GM12878 (cell line): ENCODE measurements at regions not wholly inside any gene's neighbourhood (a gene's known extent, or its start where the extent isn't known, plus 50 kb on each side); places are given as distances from the start of the nearest gene placed in this dataset.
A peak's percentile ranks its signal among the peaks of the same experiment; 100 is the strongest.

Experiments used
- ATAC-seq: fragments of 200-7000 bp; cut with Tn5 transposase; 3 replicates; pipeline ENCODE4 v1.9.1; 2020; ENCODE audit warnings: mild to moderate bottlenecking, moderate library complexity
- BruUV-seq: library from RNA; stranded (reverse); fragments of 400-500 nt; replicated peaks from 2 replicates; lab custom pipeline; 2021; lab: Mats Ljungman, UMichigan
- CTCF ChIA-PET: fragments of 300-600 bp; sonication (Branson Sonifier 250); formaldehyde crosslinking; extraction: SDS; loops from one replicate; lab custom pipeline; 2021; ENCODE audit warnings: inconsistent platforms; lab: Yijun Ruan, JAX
- POLR2A ChIA-PET: fragments of 350-600 bp; formaldehyde crosslinking; extraction: SDS; loops from one replicate; lab custom pipeline; 2021; ENCODE audit warnings: inconsistent platforms; lab: Charles Lee
- RAD21 ChIA-PET: fragments of 300-600 bp; sonication (Branson Sonifier 250); formaldehyde crosslinking; loops from one replicate; lab custom pipeline; 2023; ENCODE audit warnings: antibody characterized with exemption; ENCODE audit not compliant: unreplicated experiment; lab: Charles Lee
- SMC1A ChIA-PET: fragments of 300-600 bp; sonication (Branson Sonifier 250); formaldehyde crosslinking; loops from one replicate; lab custom pipeline; 2023; ENCODE audit not compliant: unreplicated experiment, uncharacterized antibody; lab: Charles Lee
- DNase-seq: peaks from one replicate; pipeline ENCODE4 v3.0.0-alpha.2; 2011; ENCODE audit warnings: low read depth, low spot score
- FAIRE-seq: peaks from 3 replicates; lab custom pipeline; 2011; peaks lifted over from hg19 to GRCh38; lab: Jason Lieb, UNC
- H2AFZ ChIP-seq: 2 replicates; pipeline ENCODE4 v1.6.0; 2011; ENCODE audit warnings: low read depth, low read length, control low read depth; ENCODE audit not compliant: control insufficient read depth
- H3K27ac ChIP-seq: 2 replicates; pipeline ENCODE4 v1.5.1; 2011; ENCODE audit warnings: control low read depth; ENCODE audit not compliant: control insufficient read depth, insufficient read depth
- H3K27me3 ChIP-seq, 2 experiments: replicated peaks in 1 of 2; 2 replicates each; pipeline versions ENCODE4 v1.6.0 to v1.6.1; 2011; ENCODE audit warnings: low read length in 1 of 2; ENCODE audit not compliant: control insufficient read depth in 2 of 2, insufficient read depth in 2 of 2
- H3K36me3 ChIP-seq, 2 experiments: 2 replicates each; pipeline ENCODE4 v1.5.1; 2011; ENCODE audit warnings: low read length in 1 of 2; ENCODE audit not compliant: control insufficient read depth in 2 of 2, insufficient read depth in 2 of 2
- H3K4me1 ChIP-seq: 2 replicates; pipeline ENCODE4 v1.6.1; 2011; ENCODE audit warnings: mild to moderate bottlenecking, low read length, moderate library complexity, mixed read lengths; ENCODE audit not compliant: control insufficient read depth, insufficient read depth
- H3K4me2 ChIP-seq: 2 replicates; pipeline ENCODE4 v1.6.0; 2011; ENCODE audit warnings: control low read depth; ENCODE audit not compliant: control insufficient read depth, insufficient read depth
- H3K4me3 ChIP-seq: fragments of 200-600 bp; sonication (generic); 2 replicates; pipeline ENCODE4 v1.5.1; 2016
- H3K79me2 ChIP-seq: 2 replicates; pipeline ENCODE4 v1.6.0; 2011; ENCODE audit warnings: low read length; ENCODE audit not compliant: control insufficient read depth, insufficient read depth
- H3K9ac ChIP-seq: 2 replicates; pipeline ENCODE4 v1.8.0; 2011; ENCODE audit warnings: low read length, control low read depth, mixed read lengths; ENCODE audit not compliant: control insufficient read depth, insufficient read depth
- H3K9me3 ChIP-seq: replicated peaks from 3 replicates; pipeline ENCODE4 v1.5.1; 2011; ENCODE audit warnings: mild to moderate bottlenecking, low read length; ENCODE audit not compliant: control insufficient read depth, insufficient read depth
- H4K20me1 ChIP-seq: 2 replicates; pipeline ENCODE4 v1.6.0; 2011; ENCODE audit not compliant: control insufficient read depth, insufficient read depth
- ATF3 ChIP-seq: IDR thresholded peaks from 2 replicates; pipeline ENCODE4 v1.6.1; 2011; ENCODE audit warnings: low read depth, mild to moderate bottlenecking, low read length, moderate library complexity, borderline replicate concordance; ENCODE audit errors: extremely low read depth
- BCLAF1 ChIP-seq: fragments of 450-650 bp; IDR thresholded peaks from 2 replicates; pipeline ENCODE4 v1.6.1; 2017; ENCODE audit warnings: antibody characterized with exemption, mild to moderate bottlenecking, moderate library complexity
- BMI1 ChIP-seq: fragments of 450-650 bp; IDR thresholded peaks from 2 replicates; pipeline ENCODE4 v1.6.1; 2016; ENCODE audit warnings: mild to moderate bottlenecking, moderate library complexity, borderline replicate concordance
- CBX3 ChIP-seq: fragments of 200-600 bp; sonication (generic); IDR thresholded peaks from 2 replicates; pipeline ENCODE4 v1.6.1; 2016; ENCODE audit warnings: low read depth, borderline replicate concordance
- KAT2A ChIP-seq: conservative IDR thresholded peaks from 2 replicates; pipeline ENCODE4 v1.6.1; 2011; ENCODE audit warnings: low read depth, low read length; ENCODE audit not compliant: control insufficient read depth
- NFYA ChIP-seq: IDR thresholded peaks from 2 replicates; pipeline ENCODE4 v1.6.1; 2011; ENCODE audit warnings: low read depth, mild to moderate bottlenecking, low read length, improper control_type of control experiment, borderline replicate concordance
- PAX8 ChIP-seq: fragments of 450-650 bp; IDR thresholded peaks from 2 replicates; pipeline ENCODE4 v1.6.1; 2017; ENCODE audit warnings: mild to moderate bottlenecking, moderate library complexity
- POLR2AphosphoS5 ChIP-seq: IDR thresholded peaks from 2 replicates; pipeline ENCODE4 v1.6.1; 2011; ENCODE audit warnings: mild to moderate bottlenecking, low read length, inconsistent platforms
- RB1 ChIP-seq: fragments of 450-650 bp; formaldehyde crosslinking; IDR thresholded peaks from 2 replicates; pipeline ENCODE4 v1.6.1; 2017; ENCODE audit warnings: mild to moderate bottlenecking, borderline replicate concordance
- RUNX3 ChIP-seq: IDR thresholded peaks from 2 replicates; pipeline ENCODE4 v1.6.1; 2012; ENCODE audit warnings: low read length, inconsistent platforms
- ZNF24 ChIP-seq: fragments of 450-650 bp; IDR thresholded peaks from 2 replicates; pipeline ENCODE4 v1.6.1; 2017; ENCODE audit warnings: antibody characterized with exemption, mild to moderate bottlenecking
- WGBS: methylation state at CpG from one replicate; pipeline ENCODE4 v1.1.6; 2016; ENCODE audit warnings: low lambda C conversion rate; ENCODE audit not compliant: insufficient replicate concordance, insufficient coverage; ENCODE audit errors: missing lambda C conversion rate; 5-methylcytosine and 5-hydroxymethylcytosine counted together
- in situ Hi-C: fragments of 300-500 bp; cut with MboI; formaldehyde crosslinking; loops from 9 replicates; pipeline ENCODE4 v1.14.3; 2018; ENCODE audit warnings: mixed read lengths
- intact Hi-C: fragments of 100-400 bp; cut with micrococcal nuclease; formaldehyde crosslinking; loops from one replicate; pipeline ENCODE4 v1.14.2; 2022; ENCODE audit not compliant: unreplicated experiment

DNA sequence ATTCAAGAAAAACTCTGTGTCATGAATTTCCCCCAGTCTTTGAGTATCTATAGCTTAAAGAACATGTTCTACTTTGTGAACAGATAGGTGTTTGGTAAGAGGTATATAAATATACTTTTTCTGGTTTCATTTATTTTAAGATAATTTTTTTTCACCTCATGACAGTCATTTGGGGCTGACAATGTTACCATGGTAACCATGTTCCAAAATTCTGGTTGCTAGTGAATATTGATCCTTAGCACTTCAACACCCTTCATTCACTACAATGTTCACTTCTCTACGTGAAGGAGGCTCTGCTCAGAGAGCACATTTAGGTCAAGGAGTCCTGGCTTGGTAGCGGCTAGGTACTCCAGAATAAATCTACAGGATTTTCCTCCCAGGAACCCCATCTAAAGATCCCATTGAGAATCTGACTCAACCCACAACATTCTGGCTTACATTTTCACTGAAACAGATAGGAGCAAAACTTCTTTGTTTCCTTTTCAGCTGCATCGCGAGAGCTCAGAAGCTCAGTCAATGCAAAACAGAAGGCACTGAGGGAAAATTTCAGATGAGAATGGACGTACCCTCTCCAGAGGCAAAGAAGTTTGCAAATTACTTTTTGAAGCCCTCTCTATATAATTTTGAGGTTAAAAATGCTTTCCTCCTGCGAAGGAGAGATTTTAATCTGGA, 93.6 kb downstream of the ARF6 start:
- Histone ChIP-seq H3K4me2 (no peak overlapping the region), H3K27ac (no peak overlapping the region), H3K79me2 (no peaks in the 10 kb centered on the region), H3K36me3 (no peaks in the 10 kb centered on the region), H4K20me1 (no peaks in the 10 kb centered on the region), H3K27me3 (no peaks in the 10 kb centered on the region), H2AFZ (no peak overlapping the region), H3K4me1 (no peaks in the 10 kb centered on the region), H3K4me3 (no peak overlapping the region), H3K9ac (no peak overlapping the region), H3K9me3 (no peaks in the 10 kb centered on the region)
- SMC1A ChIA-PET, result interaction anchor here (0.6 to 3.4 kb wide), 4 partner anchors 10 to 53 kb away, joined by 3 to 26 read pairs (median 4); no protein-coding TSS in a partner anchor
- no TSS peak for BruUV-seq
- FAIRE-seq (no peak), DNase-seq (no peak), ATAC-seq (no peak)
- POLR2A ChIA-PET, result interaction anchor here (0.6 kb wide), 1 partner anchor 102 kb away, joined by 3 read pairs; no protein-coding TSS in a partner anchor
- WGBS, result 72% methylated on average over 6 of the region's 6 CpGs
- RAD21 ChIA-PET, result no interaction called here
- TF ChIP-seq BMI1 (peak; percentile 75), CBX3 (no peak)
- CTCF ChIA-PET, result interaction anchor here (0.9 to 1.6 kb wide), 3 partner anchors 9 to 14 kb away, joined by 3 to 6 read pairs (median 4); no protein-coding TSS in a partner anchor
- intact Hi-C loops, result no loop called here
- in situ Hi-C loops, result no loop called here

- Histone ChIP-seq H3K4me2 (no peak overlapping the region), H3K79me2 (no peaks in the 10 kb centered on the region), H3K36me3 (no peaks in the 10 kb centered on the region), H4K20me1 (no peaks in the 10 kb centered on the region), H3K9ac (no peak overlapping the region), H3K9me3 (no peaks in the 10 kb centered on the region), H3K27ac (no peak overlapping the region), H3K27me3 (no peaks in the 10 kb centered on the region), H3K4me1 (peaks cover 8% of the 10 kb centered on the region), H2AFZ (no peak overlapping the region), H3K4me3 (no peak overlapping the region)
- intact Hi-C loops (no loop called here), in situ Hi-C loops (no loop called here)
- no peak for DNase-seq
- ATAC-seq, result no peak
- POLR2A ChIA-PET, result interaction anchor here (0.6 kb wide), 1 partner anchor 96 kb away, joined by 3 read pairs; the partner anchor contains the start of gene ARF6
- WGBS, result 96% methylated on average over 9 of the region's 9 CpGs
- BruUV-seq, result no TSS peak
- FAIRE-seq, result peak; percentile 75
- SMC1A ChIA-PET, result interaction anchor here (3.4 kb wide), 1 partner anchor 15 kb away, joined by 26 read pairs; no protein-coding TSS in a partner anchor
- RAD21 ChIA-PET, result no interaction called here
- CTCF ChIA-PET, result interaction anchor here (1.0 to 1.5 kb wide), 2 partner anchors 12 to 123 kb away, joined by 3 read pairs; no protein-coding TSS in a partner anchor
- TF ChIP-seq BCLAF1, result no peak
- no peak for TF ChIP-seq ATF3
- no peak for TF ChIP-seq ZNF24
- TF ChIP-seq NFYA, result no peak
- no peak for TF ChIP-seq RB1
- no peak for TF ChIP-seq KAT2A
- no peak for TF ChIP-seq RUNX3
- TF ChIP-seq POLR2AphosphoS5, result no peak
- no peak for TF ChIP-seq PAX8
Observed at GRCh38 chr14:49988080-49988990, 95.5 kb downstream of the ARF6 start.
